ENCODE measurements at regions not wholly inside any gene's neighbourhood (a gene's known extent, or its start where the extent isn't known, plus 50 kb on each side); places are given as distances from the start of the nearest gene placed in this dataset.

GRCh38 chr19:30096596-30097370 is 154.7 kb downstream of the URI1 start (continued):
- TF ChIP-seq KLF1 (tag; IDR thresholded peaks at IDR 0.05) = no peak
- no peak for TF ChIP-seq TAF7 (tag; IDR thresholded peaks at IDR 0.05)
- no peak for TF ChIP-seq NONO (IDR thresholded peaks at IDR 0.05; ENCODE audit: low read depth in 2 of 2, low read length in 1 of 2)
- TF ChIP-seq ELK1 (CRISPR knock-in tag; IDR thresholded peaks at IDR 0.05) = no peak
- TF ChIP-seq RREB1 (CRISPR knock-in tag; IDR thresholded peaks at IDR 0.05) = no peak
- no peak for TF ChIP-seq BCOR (IDR thresholded peaks at IDR 0.05)
- no peak for TF ChIP-seq TCF7 (IDR thresholded peaks at IDR 0.05; ENCODE audit: borderline replicate concordance)

Measured in K562 (cell line).